HEK293 (cell line): ENCODE measurements at regions not wholly inside any gene's neighbourhood (a gene's known extent, or its start where the extent isn't known, plus 50 kb on each side); places are given as distances from the start of the nearest gene placed in this dataset.

Experiments
- CTCF ChIA-PET: fragments of 350-600 bp; formaldehyde crosslinking; extraction: SDS; loops from one replicate; lab custom pipeline; 2021; ENCODE audit warnings: antibody characterized with exemption; lab: Yijun Ruan, JAX
- POLR2A ChIA-PET: fragments of 300-600 bp; formaldehyde crosslinking; extraction: SDS; loops from one replicate; lab custom pipeline; 2020; ENCODE audit warnings: antibody characterized with exemption, inconsistent platforms; lab: Yijun Ruan, JAX
- H3K27ac ChIP-seq: fragments of 200-500 bp; sonication (Bioruptor generic); 2 replicates; pipeline ENCODE4 v1.5.1; 2014; ENCODE audit warnings: low read depth, low read length, control low read depth, inconsistent platforms; ENCODE audit errors: extremely low read depth
- H3K36me3 ChIP-seq, 2 experiments: fragments of 200-500 bp in 1 of 2; sonication (Bioruptor generic) in 1 of 2; 1 replicate in 1 of 2; 2 replicates in 1 of 2; pipeline ENCODE4 v1.5.1; 2014 to 2017; ENCODE audit warnings: inconsistent platforms in 2 of 2, low read length in 2 of 2; ENCODE audit not compliant: control insufficient read depth in 2 of 2, insufficient read depth in 1 of 2
- H3K4me1 ChIP-seq: fragments of 200-500 bp; sonication (Bioruptor generic); 2 replicates; pipeline ENCODE4 v1.5.1; 2014; ENCODE audit warnings: mild to moderate bottlenecking, low read length, inconsistent platforms; ENCODE audit not compliant: control insufficient read depth, insufficient read depth
- H3K4me3 ChIP-seq: 2 replicates; pipeline ENCODE4 v1.5.1; 2011; ENCODE audit warnings: low read depth, mild to moderate bottlenecking, control low read depth, low read length, moderate library complexity
- H3K9me3 ChIP-seq: fragments of 200-500 bp; sonication (Bioruptor generic); 2 replicates; pipeline ENCODE4 v1.5.1; 2014; ENCODE audit warnings: low read depth, low read length, inconsistent platforms; ENCODE audit not compliant: control insufficient read depth, insufficient read depth
- IKZF3 ChIP-seq: fragments of 450-650 bp; IDR thresholded peaks from 2 replicates; pipeline ENCODE4 v1.5.0; 2018; ENCODE audit warnings: missing biosample characterization, mild to moderate bottlenecking, missing genetic modification characterization, moderate library complexity
- KLF7 ChIP-seq: fragments of 450-650 bp; formaldehyde crosslinking; IDR thresholded peaks from 2 replicates; pipeline ENCODE4 v1.5.1; 2016; ENCODE audit warnings: missing biosample characterization, missing genetic modification characterization, borderline replicate concordance
- PRDM1 ChIP-seq: fragments of 450-650 bp; formaldehyde crosslinking; IDR thresholded peaks from 2 replicates; pipeline ENCODE4; 2016; ENCODE audit warnings: missing biosample characterization, missing genetic modification characterization
- PRDM10 ChIP-seq: fragments of 450-650 bp; formaldehyde crosslinking; IDR thresholded peaks from 2 replicates; pipeline ENCODE4 v1.5.1; 2016; ENCODE audit warnings: missing biosample characterization, missing genetic modification characterization
- PRDM6 ChIP-seq: fragments of 450-650 bp; formaldehyde crosslinking; IDR thresholded peaks from 2 replicates; pipeline ENCODE4 v1.5.1; 2017; ENCODE audit warnings: missing biosample characterization, missing genetic modification characterization
- SP2 ChIP-seq: fragments of 450-650 bp; formaldehyde crosslinking; IDR thresholded peaks from 2 replicates; pipeline ENCODE4 v1.5.1; 2016; ENCODE audit warnings: missing biosample characterization, missing genetic modification characterization
- ZBTB20 ChIP-seq: fragments of 450-650 bp; formaldehyde crosslinking; IDR thresholded peaks from 2 replicates; pipeline ENCODE4 v1.5.1; 2016; ENCODE audit warnings: missing biosample characterization, missing genetic modification characterization
- ZIC2 ChIP-seq: fragments of 450-650 bp; formaldehyde crosslinking; IDR thresholded peaks from 2 replicates; pipeline ENCODE4 v1.5.1; 2016; ENCODE audit warnings: missing biosample characterization, missing genetic modification characterization
- ZNF10 ChIP-seq: fragments of 450-650 bp; formaldehyde crosslinking; IDR thresholded peaks from 2 replicates; pipeline ENCODE4 v1.5.1; 2017; ENCODE audit warnings: missing biosample characterization, missing genetic modification characterization
- ZNF148 ChIP-seq: fragments of 450-650 bp; formaldehyde crosslinking; IDR thresholded peaks from 2 replicates; pipeline ENCODE4 v1.5.0; 2017; ENCODE audit warnings: missing biosample characterization, missing genetic modification characterization, borderline replicate concordance
- ZNF335 ChIP-seq: fragments of 450-650 bp; formaldehyde crosslinking; conservative IDR thresholded peaks from 2 replicates; pipeline ENCODE4 v1.5.1; 2016; ENCODE audit warnings: missing biosample characterization, missing genetic modification characterization
- ZNF530 ChIP-seq: fragments of 450-650 bp; formaldehyde crosslinking; IDR thresholded peaks from 2 replicates; pipeline ENCODE4 v1.5.1; 2016; ENCODE audit warnings: low read depth, missing biosample characterization, missing genetic modification characterization
- ZNF544 ChIP-seq: fragments of 450-650 bp; formaldehyde crosslinking; IDR thresholded peaks from 2 replicates; pipeline ENCODE4 v1.5.0; 2017; ENCODE audit warnings: missing biosample characterization, missing genetic modification characterization
- ZXDB ChIP-seq: fragments of 450-650 bp; formaldehyde crosslinking; IDR thresholded peaks from 2 replicates; pipeline ENCODE4 v1.5.1; 2016; ENCODE audit warnings: missing biosample characterization, missing genetic modification characterization

- TF ChIP-seq ZNF148 (tag by site-specific recombination), result no peak
These were observed 90.5 kb upstream of the JUN start (continued) for GRCh38 chr1:58874342-58874741.

GRCh38 chr1:58874757-58875755 is 91.2 kb upstream of the JUN start:
- Histone ChIP-seq H3K9me3 (no peaks in the 10 kb centered on the region), H3K36me3 (no peaks in the 10 kb centered on the region), H3K27ac (peak overlapping the region; percentile 28), H3K4me1 (peaks cover 8% of the 10 kb centered on the region), H3K4me3 (no peak overlapping the region)
- no peak for TF ChIP-seq ZBTB20 (tag by site-specific recombination)
- TF ChIP-seq ZIC2 (tag by site-specific recombination), result 0 out of 2 replicates have a peak, but pooled peaks have one; percentile 17
- TF ChIP-seq KLF7 (tag by site-specific recombination), result no peak
- TF ChIP-seq ZNF335 (tag by site-specific recombination), result peak; percentile 72
- no peak for TF ChIP-seq ZNF544 (tag by site-specific recombination)
- no peak for TF ChIP-seq SP2 (tag by site-specific recombination)
- TF ChIP-seq PRDM1 (tag by site-specific recombination), result 0 out of 2 replicates have a peak, but pooled peaks have one; percentile 29
- TF ChIP-seq ZNF10 (tag by site-specific recombination), result no peak
- peak; percentile 32; the same call in 1 of the 2 replicates for TF ChIP-seq PRDM10 (tag by site-specific recombination)
- peak; percentile 61; the same call in 1 of the 2 replicates for TF ChIP-seq ZXDB (tag by site-specific recombination)
- peak; percentile 49; the same call in 1 of the 2 replicates for TF ChIP-seq PRDM6 (tag by site-specific recombination)
- peak; percentile 68; the same call in 1 of the 2 replicates for TF ChIP-seq ZNF530 (tag by site-specific recombination)
- TF ChIP-seq IKZF3 (tag by site-specific recombination), result 0 out of 2 replicates have a peak, but pooled peaks have one; percentile 20
- ChIA-PET CTCF (interaction anchor here (0.7 kb wide), 1 partner anchor 202 kb away, joined by 3 read pairs; no protein-coding TSS in a partner anchor), POLR2A (no interaction called here)
